Type B pancreatic cell (in vitro differentiated cells): ENCODE measurements at regions not wholly inside any gene's neighbourhood (a gene's known extent, or its start where the extent isn't known, plus 50 kb on each side); places are given as distances from the start of the nearest gene placed in this dataset.

Experiments
- DNase-seq: peaks from one replicate; pipeline ENCODE4 v3.0.0; 2021; ENCODE audit warnings: mixed read lengths; ENCODE audit not compliant: unreplicated experiment; ENCODE audit errors: extremely low spot score
- H3K27ac Mint-ChIP-seq: 2 replicates; pipeline ENCODE4 v1.8.0; 2021; ENCODE audit warnings: mild to moderate bottlenecking, mixed read lengths
- H3K27me3 Mint-ChIP-seq: 2 replicates; pipeline ENCODE4 v1.8.0; 2021; ENCODE audit warnings: mixed read lengths
- H3K36me3 Mint-ChIP-seq: 2 replicates; pipeline ENCODE4 v1.8.0; 2021; ENCODE audit warnings: mixed read lengths
- H3K4me1 Mint-ChIP-seq: one replicate; pipeline ENCODE4 v1.8.0; 2021; ENCODE audit warnings: mixed read lengths; ENCODE audit not compliant: unreplicated experiment
- H3K4me3 Mint-ChIP-seq: 2 replicates; pipeline ENCODE4 v1.8.0; 2021; ENCODE audit warnings: mild to moderate bottlenecking, mixed read lengths
- H3K9me3 Mint-ChIP-seq: 2 replicates; pipeline ENCODE4 v1.8.0; 2021; ENCODE audit warnings: mixed read lengths
- CTCF ChIP-seq: fragments of 200-600 bp; sonication (generic); conservative IDR thresholded peaks from 2 replicates; pipeline ENCODE4 v1.5.0; 2021; ENCODE audit warnings: antibody characterized with exemption, mild to moderate bottlenecking

- no peaks in the 10 kb centered on the region for H3K9me3 Mint-ChIP-seq
- H3K27me3 Mint-ChIP-seq = no peaks in the 10 kb centered on the region
- no peak overlapping the region for H3K27ac Mint-ChIP-seq
- no peaks in the 10 kb centered on the region for H3K36me3 Mint-ChIP-seq
- no peak overlapping the region for H3K4me3 Mint-ChIP-seq
- no peak for DNase-seq
- no peak for TF ChIP-seq CTCF
- no peaks in the 10 kb centered on the region for H3K4me1 Mint-ChIP-seq
Observed at GRCh38 chr18:77376043-77376732, 126.5 kb downstream of the GALR1 start.

GRCh38 chr18:77376733-77377094 is 127.1 kb downstream of the GALR1 start:
- Mint-ChIP-seq H3K4me1 (no peaks in the 10 kb centered on the region), H3K27ac (no peak overlapping the region), H3K36me3 (no peaks in the 10 kb centered on the region), H3K9me3 (no peaks in the 10 kb centered on the region), H3K27me3 (no peaks in the 10 kb centered on the region), H3K4me3 (no peak overlapping the region)
- no peak for TF ChIP-seq CTCF
- no peak for DNase-seq

GRCh38 chr18:77377813-77378212 is 128.2 kb downstream of the GALR1 start:
- no peak overlapping the region for H3K27ac Mint-ChIP-seq
- no peaks in the 10 kb centered on the region for H3K9me3 Mint-ChIP-seq
- no peak for DNase-seq
- no peaks in the 10 kb centered on the region for H3K27me3 Mint-ChIP-seq
- no peaks in the 10 kb centered on the region for H3K4me1 Mint-ChIP-seq
- H3K36me3 Mint-ChIP-seq = no peaks in the 10 kb centered on the region
- no peak overlapping the region for H3K4me3 Mint-ChIP-seq
- TF ChIP-seq CTCF = no peak

GRCh38 chr18:77379976-77380509 is 130.4 kb downstream of the GALR1 start:
- Mint-ChIP-seq H3K36me3 (no peaks in the 10 kb centered on the region), H3K4me3 (no peak overlapping the region), H3K4me1 (no peaks in the 10 kb centered on the region), H3K27me3 (no peaks in the 10 kb centered on the region), H3K27ac (no peak overlapping the region), H3K9me3 (no peaks in the 10 kb centered on the region)
- no peak for TF ChIP-seq CTCF
- DNase-seq = no peak

GRCh38 chr18:77380695-77381094 is 131.0 kb downstream of the GALR1 start:
- H3K36me3 Mint-ChIP-seq = no peaks in the 10 kb centered on the region
- no peak for DNase-seq
- no peak overlapping the region for H3K27ac Mint-ChIP-seq
- TF ChIP-seq CTCF = no peak
- no peaks in the 10 kb centered on the region for H3K4me1 Mint-ChIP-seq
- no peaks in the 10 kb centered on the region for H3K9me3 Mint-ChIP-seq
- no peaks in the 10 kb centered on the region for H3K27me3 Mint-ChIP-seq
- no peak overlapping the region for H3K4me3 Mint-ChIP-seq
